GM12874 (cell line): ENCODE measurements at regions not wholly inside any gene's neighbourhood (a gene's known extent, or its start where the extent isn't known, plus 50 kb on each side); places are given as distances from the start of the nearest gene placed in this dataset.

Source experiments
- CTCF ChIP-seq: IDR thresholded peaks from 2 replicates; pipeline ENCODE4 v1.5.1; 2011; ENCODE audit warnings: low read depth, mild to moderate bottlenecking, control low read depth, low read length, moderate library complexity; ENCODE audit not compliant: insufficient read depth

GRCh38 chr18:42549596-42549995, 565.9 kb downstream of the RIT2 start:
- TF ChIP-seq CTCF, result no peak

- TF ChIP-seq CTCF, result no peak
These were observed 556.3 kb downstream of the RIT2 start for GRCh38 chr18:42559069-42559690.

GRCh38 chr18:42561521-42561920, 554.0 kb downstream of the RIT2 start:
- no peak for TF ChIP-seq CTCF

DNA sequence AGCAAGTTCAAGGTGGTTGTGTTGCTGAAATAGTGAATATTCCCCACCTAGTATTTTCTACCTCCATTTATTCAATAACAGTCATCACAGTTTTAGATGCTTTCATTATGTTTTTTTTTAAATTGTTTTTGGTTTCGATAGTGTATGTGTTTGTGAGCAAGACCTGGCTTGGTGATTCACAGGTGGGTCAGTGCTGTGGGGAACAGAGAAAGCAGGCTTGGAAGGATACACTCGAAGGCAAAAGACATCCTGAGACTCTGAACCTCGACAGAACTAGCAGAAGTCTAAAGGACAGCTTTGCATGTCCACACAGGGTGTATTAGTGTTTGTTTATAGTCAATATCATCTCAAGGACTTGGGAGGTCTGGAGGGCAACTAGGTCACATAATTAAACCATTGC, 551.5 kb downstream of the RIT2 start:
- TF ChIP-seq CTCF, result no peak

DNA sequence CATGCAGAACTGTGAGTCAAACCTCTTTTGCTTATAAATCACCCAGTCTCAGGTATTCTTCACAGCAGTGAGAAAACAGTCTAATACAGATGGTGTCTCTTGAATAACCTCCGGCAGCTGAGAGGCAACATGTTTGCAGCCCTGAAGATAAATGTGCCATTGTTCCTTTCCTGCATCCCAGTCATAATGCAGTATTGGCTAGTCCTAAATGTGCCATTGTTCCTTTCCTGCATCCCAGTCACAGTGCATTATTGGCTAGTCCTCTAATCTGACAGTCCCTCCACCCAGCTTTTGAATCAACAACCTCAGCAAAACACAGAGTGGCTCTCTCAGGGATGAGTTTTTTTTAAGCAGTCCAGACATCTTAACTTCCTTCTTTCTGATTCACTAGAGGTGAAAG, 550.7 kb downstream of the RIT2 start:
- no peak for TF ChIP-seq CTCF

GRCh38 chr18:42568773-42569172, 546.7 kb downstream of the RIT2 start:
- no peak for TF ChIP-seq CTCF

- no peak for TF ChIP-seq CTCF
These were observed 540.6 kb downstream of the RIT2 start for GRCh38 chr18:42574871-42575270.

DNA sequence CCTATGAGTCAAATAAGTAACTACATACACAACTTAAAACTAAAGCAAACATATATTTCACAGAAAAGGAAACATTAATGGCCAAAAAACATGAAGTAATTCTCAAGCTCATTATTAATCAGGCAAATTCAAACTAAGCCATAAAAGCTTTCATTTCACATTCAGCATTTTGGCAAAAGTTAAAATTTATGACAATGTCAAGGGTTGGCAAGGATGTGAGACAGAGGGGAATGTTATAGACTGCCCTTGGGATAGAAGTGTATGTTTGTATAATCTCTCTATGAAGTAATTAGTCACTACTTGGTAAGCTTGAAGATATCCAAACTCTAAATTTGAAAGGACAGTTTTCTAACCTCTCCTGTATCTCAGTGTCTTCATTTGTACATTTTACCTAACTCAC, 539.4 kb downstream of the RIT2 start:
- no peak for TF ChIP-seq CTCF
